ENCODE measurements at regions not wholly inside any gene's neighbourhood (a gene's known extent, or its start where the extent isn't known, plus 50 kb on each side); places are given as distances from the start of the nearest gene placed in this dataset.
"Not testable (repeated sequence)": the region's sequence is repeated elsewhere in the genome, so short reads cannot be mapped to it uniquely, and the experiment has no call there.

- no peak for DNase-seq
Measured at GRCh38 chr7:20083781-20084180, 133.4 kb downstream of the MACC1 start.

DNA sequence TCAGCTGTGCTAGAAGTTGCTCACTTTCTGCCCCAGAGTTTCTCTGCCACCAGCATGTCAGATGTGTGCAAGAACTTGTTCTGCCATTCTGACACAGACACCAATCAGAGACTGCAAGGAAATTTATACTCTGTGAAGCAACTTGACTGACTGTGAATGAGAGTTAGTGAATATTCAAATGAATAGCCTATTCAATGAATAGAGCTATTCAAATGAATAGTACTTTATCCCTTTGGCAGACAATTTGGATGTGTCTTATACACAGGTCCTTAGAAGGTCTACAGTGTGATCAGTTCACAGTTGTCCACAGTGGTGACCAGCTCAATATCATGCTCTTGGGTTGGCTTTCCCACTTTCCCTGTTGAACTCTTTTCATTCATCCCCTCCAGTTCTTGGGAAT is 138.1 kb downstream of the MACC1 start:
- DNase-seq: no peak

DNA sequence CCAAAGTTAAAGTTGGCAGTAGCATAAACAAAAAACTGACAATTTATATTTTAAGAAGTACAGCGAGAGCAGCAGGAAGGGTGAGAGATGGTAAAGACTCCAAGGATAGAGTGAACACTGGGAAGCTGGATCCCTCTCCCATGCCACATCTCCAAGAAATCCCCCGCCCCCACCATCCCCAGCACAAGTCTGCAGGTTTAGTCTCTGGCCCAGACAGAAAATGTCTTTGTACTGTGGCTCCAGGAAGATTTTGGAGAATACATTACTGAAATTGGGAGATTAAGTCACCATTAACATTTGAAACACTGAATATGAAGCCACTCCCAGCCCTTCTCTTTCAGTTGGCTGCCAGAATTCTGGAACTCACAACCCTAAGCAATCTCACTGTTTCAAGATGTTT is 140.3 kb downstream of the MACC1 start:
- no peak for DNase-seq

- DNase-seq: peak; percentile 70
Measured at GRCh38 chr7:20075992-20076820, 141.0 kb downstream of the MACC1 start.

GRCh38 chr7:20075440-20075839 is 141.7 kb downstream of the MACC1 start:
- DNase-seq: no peak

- not testable (repeated sequence) for DNase-seq
Measured at GRCh38 chr7:20068004-20068403, 149.2 kb downstream of the MACC1 start.

GRCh38 chr7:20064974-20065862 is 152.0 kb downstream of the MACC1 start:
- peak; percentile 73 for DNase-seq

- no peak for DNase-seq
Measured at GRCh38 chr7:20064181-20064970, 152.8 kb downstream of the MACC1 start.

- DNase-seq: no peak
Measured at GRCh38 chr7:20063644-20064043, 153.5 kb downstream of the MACC1 start.

DNA sequence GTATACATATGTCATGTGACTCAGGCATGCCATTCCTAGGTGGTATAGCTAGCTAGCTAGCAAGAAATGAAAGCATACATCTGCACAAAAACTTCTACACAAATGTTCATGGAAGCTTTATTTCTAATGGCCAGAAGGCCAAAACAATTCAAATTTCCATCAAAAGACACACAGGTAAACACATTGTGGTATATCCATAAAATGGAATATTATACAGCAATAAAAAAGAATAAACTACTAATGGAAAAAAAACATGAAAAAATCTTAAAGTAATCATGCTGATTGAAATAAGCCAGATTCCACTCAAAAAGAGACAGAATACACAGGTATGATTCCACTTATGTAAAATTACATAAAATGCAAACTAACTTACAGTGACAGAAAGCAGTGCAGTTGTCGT is 154.3 kb downstream of the MACC1 start:
- no peak for DNase-seq

DNA sequence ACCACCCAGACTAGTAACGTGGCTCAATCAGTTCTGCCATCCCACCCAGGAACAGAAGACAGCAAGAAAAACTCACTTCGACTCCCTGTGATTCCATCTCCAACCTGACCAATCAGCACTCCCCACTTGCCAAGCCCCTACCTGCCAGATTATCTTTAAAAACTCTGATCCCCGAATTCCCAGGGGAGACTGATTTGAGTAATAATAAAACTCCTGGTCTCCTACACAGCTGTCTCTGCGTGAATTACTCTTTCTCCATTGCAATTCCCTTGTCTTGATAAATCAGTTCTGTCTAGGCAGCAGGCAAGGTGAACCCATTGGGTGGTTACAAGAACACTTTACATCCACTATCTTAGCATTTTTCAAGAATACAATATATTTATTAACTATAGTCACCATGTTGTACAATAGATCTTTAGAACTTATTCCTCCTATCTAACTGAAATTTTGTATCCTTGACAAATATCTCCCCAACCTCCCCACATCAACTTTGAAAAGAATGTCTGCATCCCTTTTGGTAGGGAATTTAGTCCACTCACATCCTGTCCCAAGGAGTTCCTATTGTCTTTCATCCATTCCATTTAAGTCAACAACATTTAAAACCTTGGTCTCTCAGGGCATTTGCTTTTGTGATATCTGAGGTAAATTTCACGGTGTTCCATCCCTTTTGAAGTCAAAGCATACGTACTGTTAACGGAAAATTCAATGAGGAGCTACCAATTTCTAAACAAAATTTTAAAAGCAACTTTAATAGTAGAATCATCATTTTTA is 163.7 kb downstream of the MACC1 start:
- DNase-seq: no peak

- no peak for DNase-seq
Measured at GRCh38 chr7:20050241-20050966, 166.8 kb downstream of the MACC1 start.

- no peak for DNase-seq
Measured at GRCh38 chr7:20038676-20039075, 178.5 kb downstream of the MACC1 start.

DNA sequence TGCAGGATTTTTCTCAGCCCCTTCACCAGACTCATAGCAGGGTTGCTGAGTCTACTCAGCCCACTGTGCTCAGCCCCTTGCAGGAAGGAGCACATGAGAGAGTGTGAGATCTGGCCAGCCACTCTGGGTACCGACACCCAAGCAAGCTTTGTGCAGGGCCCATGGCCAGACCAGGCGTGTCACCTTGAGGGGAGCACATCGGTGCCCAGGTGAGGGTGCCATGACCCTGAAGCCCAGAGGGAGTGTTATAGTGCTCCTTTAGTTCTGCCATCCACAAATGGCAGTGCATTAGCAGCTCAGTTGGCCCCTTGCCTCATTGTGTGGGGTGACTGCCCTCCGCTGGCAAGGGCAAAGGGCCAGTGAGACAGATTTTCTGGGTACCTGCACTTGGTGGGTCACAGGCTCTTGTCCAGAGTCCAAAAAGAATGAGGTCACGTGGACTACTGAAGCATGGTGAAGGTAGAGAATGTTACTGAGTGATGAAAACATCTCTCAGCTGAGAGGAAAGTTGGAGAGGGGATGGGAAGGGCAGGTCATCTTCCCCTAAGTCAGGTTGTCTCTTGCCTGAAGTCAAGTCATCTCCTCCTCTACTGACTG is 181.8 kb downstream of the MACC1 start:
- DNase-seq: no peak

GRCh38 chr7:20033621-20034400 is 183.4 kb downstream of the MACC1 start:
- DNase-seq: no peak

- no peak for DNase-seq
Measured at GRCh38 chr7:20032741-20033140, 184.4 kb downstream of the MACC1 start.

- no peak for DNase-seq
Measured at GRCh38 chr7:20030915-20031362, 186.2 kb downstream of the MACC1 start.

DNA sequence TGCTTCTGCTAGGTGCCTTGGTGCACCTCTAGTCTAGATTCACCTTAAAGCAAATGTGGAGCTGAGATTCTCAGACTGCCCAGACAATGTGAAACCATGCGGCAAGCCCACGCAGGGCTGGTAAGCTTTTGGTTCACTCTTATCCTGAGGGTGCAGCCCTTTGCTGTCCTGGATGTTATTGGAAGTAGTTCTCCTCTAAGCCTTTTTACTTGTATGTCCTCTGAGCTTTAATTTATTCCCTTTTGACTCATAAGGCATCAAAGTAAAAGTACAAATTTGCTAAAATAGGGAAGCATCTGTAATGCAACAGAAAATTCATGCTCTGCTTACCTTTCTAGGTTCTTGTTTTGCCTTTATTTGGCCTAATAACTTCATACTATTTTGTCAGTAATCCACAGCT is 186.8 kb downstream of the MACC1 start:
- DNase-seq: no peak

DNA sequence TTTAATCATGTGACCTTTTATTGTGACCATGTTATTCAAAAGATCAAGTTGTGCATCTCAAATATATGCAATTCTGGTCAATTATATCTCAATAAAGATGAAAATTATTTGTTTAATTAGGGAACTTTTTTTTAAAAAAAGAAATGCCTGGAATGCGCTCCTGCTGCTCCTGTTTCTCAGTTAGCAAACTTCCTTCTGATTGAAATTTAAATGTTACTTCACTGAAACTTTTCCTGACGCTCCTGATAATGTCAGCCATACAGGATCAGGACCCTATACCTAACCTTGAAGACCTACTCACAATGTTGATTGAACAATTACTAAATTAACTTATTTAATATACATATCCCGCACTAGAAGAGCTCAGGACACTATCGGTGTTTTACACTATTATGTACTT is 190.4 kb downstream of the MACC1 start:
- DNase-seq: no peak

- DNase-seq: no peak
Measured at GRCh38 chr7:20021831-20022230, 195.4 kb downstream of the MACC1 start.
